HUES64 (cell line): ENCODE measurements at regions not wholly inside any gene's neighbourhood (a gene's known extent, or its start where the extent isn't known, plus 50 kb on each side); places are given as distances from the start of the nearest gene placed in this dataset.
A peak's percentile ranks its signal among the peaks of the same experiment; 100 is the strongest.
"Not testable (repeated sequence)": the region's sequence is repeated elsewhere in the genome, so short reads cannot be mapped to it uniquely, and the experiment has no call there.

Experiments
- H3K27ac ChIP-seq: 2 replicates; pipeline ENCODE4 v1.7.0; 2013; ENCODE audit warnings: low read depth, low read length, inconsistent platforms
- H3K27me3 ChIP-seq: 2 replicates; pipeline ENCODE4 v1.6.1; 2013; ENCODE audit warnings: mild to moderate bottlenecking, low read length; ENCODE audit not compliant: insufficient read depth
- H3K36me3 ChIP-seq: 2 replicates; pipeline ENCODE4 v1.6.1; 2013; ENCODE audit warnings: mild to moderate bottlenecking, low read length; ENCODE audit not compliant: insufficient read depth
- H3K4me1 ChIP-seq: 2 replicates; pipeline ENCODE4 v1.6.1; 2013; ENCODE audit warnings: mild to moderate bottlenecking, low read length, moderate library complexity; ENCODE audit not compliant: insufficient read depth
- H3K4me3 ChIP-seq: 2 replicates; pipeline ENCODE4 v1.5.1; 2013; ENCODE audit warnings: mild to moderate bottlenecking, low read length, moderate library complexity
- H3K9ac ChIP-seq: 2 replicates; pipeline ENCODE4 v1.6.1; 2013; ENCODE audit warnings: mild to moderate bottlenecking, low read depth, low read length
- H3K9me3 ChIP-seq: 2 replicates; pipeline ENCODE4 v1.6.1; 2013; ENCODE audit warnings: low read depth, low read length; ENCODE audit not compliant: insufficient read depth
- WGBS: fragments of 150-250, 120-280 bp; methylation state at CpG from one replicate; pipeline ENCODE4 v1.1.7; 2013; ENCODE audit warnings: missing lambda C conversion rate; 5-methylcytosine and 5-hydroxymethylcytosine counted together

DNA sequence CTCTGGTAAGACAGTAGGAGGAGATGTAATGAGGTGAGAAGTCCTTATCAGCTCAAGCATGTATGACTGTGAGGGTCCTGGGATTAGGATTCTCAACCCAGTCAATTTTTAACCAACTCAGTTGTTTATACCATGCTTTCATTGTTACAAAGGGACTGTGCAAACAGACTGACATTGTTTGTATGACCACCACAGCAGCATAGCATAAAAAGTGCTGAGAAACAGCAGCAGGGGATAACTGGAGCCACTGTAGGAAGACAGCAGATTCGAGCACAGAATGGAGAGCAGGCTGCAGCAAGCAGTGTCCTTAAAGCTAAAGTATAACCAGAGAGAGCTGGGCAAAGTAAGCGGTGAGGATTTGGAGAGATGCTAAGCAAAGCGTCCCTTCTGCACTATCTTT lies 829.5 kb downstream of the REEP3 start:
- Histone ChIP-seq H3K9me3 (no peaks in the 10 kb centered on the region), H3K9ac (no peak overlapping the region), H3K36me3 (no peaks in the 10 kb centered on the region), H3K4me1 (peaks cover 8% of the 10 kb centered on the region), H3K27me3 (no peaks in the 10 kb centered on the region), H3K4me3 (no peak overlapping the region), H3K27ac (peak overlapping the region; percentile 18; the same call in 1 of the 2 replicates)
- WGBS = 84% methylated on average over 3 of the region's 3 CpGs

DNA sequence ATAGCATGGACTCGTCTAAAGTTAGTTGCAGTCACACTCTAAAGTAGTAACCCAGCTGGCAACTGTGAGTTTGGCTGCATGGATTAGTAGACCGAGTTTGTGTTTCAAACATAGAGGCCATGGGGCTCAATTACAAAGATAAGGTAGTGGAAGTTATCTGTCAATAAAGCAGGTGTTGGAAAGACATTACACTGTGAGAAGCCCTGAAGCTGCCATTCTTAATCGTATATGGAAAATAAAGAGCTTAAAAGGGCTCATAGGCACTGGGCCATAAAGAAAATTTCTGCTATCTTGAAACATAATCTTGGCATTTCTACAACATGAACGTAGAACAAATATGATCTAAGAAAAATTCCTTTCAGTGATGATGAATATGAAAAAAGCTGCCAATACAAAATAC lies 837.7 kb downstream of the REEP3 start:
- H3K36me3 ChIP-seq = no peaks in the 10 kb centered on the region; the same call in 1 of the 2 replicates
- no peak overlapping the region for H3K27ac ChIP-seq
- no peak overlapping the region for H3K4me3 ChIP-seq
- H3K9me3 ChIP-seq = peaks cover 27% of the 10 kb centered on the region
- H3K4me1 ChIP-seq = peaks cover 4% of the 10 kb centered on the region; the same call in 1 of the 2 replicates
- no peaks in the 10 kb centered on the region for H3K27me3 ChIP-seq
- 91% methylated on average over 3 of the region's 4 CpGs for WGBS
- no peak overlapping the region for H3K9ac ChIP-seq

DNA sequence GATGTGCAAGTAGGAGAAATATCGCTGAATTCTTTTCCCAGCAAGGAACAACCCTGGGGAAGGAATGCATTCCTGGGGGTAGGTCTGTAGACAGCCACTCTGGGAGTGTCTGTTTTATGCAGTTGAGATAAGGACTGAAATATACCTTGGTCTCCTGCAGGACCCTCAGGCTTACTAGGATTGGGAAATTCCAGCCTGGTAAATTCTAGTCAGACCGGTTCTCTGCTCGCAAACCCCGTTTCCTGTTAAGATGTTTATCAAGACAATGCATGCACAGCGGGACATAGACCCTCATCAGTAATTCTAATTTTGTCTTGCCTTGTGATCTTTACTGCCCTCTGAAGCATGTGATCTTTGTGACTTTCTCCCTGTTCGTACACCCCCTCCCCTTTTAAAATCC lies 839.0 kb downstream of the REEP3 start:
- 91% methylated on average over 6 of the region's 6 CpGs for WGBS
- H3K27me3 ChIP-seq, H3K4me3 ChIP-seq, H3K27ac ChIP-seq, H3K4me1 ChIP-seq, H3K9ac ChIP-seq, H3K36me3 ChIP-seq: not testable (repeated sequence)
- peaks cover 27% of the 10 kb centered on the region for H3K9me3 ChIP-seq

DNA sequence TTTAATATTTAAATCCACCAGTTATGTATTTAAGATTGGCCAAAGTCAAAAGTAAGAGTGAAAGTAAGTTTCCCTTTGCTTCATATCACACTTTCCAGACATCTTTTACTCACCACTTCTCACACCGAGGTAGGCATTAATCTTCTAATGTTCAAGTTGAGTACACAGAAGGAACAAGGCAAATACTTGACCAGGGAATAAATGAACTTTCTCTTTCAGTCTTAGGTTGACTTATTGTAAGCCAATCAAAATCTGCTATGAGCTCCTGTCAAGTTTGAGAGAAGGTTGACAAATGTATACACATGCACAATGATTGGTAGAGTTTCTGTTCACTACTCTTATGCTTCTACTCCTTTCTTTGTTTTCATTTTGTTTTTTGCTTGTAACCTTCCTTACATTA lies 842.5 kb downstream of the REEP3 start:
- Histone ChIP-seq H3K27ac (no peak overlapping the region), H3K9ac (no peak overlapping the region), H3K4me3 (no peak overlapping the region), H3K36me3 (no peaks in the 10 kb centered on the region; the same call in 1 of the 2 replicates), H3K4me1 (peaks cover 14% of the 10 kb centered on the region), H3K27me3 (no peaks in the 10 kb centered on the region), H3K9me3 (peaks cover 27% of the 10 kb centered on the region)
- WGBS = 100% methylated on average over 1 of the region's 1 CpG

DNA sequence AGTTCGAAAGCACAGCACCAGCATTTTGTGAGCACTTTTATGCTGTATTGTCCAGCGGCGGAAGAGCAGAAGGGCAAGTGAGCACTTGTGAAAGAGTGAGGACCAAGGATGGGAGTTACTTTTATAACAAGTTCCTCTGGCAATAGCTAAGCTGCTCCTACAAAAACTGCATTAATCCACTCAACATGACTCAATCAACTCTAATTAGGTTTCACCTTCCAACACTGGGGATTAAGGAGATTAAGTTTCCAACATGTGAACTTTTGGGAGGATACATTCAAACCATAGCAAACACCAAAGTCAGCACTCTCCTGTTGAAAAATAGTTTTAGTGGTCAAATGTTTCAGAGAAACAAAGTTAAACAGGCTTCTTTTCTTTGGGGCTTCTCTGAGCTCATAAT lies 844.5 kb downstream of the REEP3 start:
- Histone ChIP-seq H3K9me3 (peaks cover 13% of the 10 kb centered on the region), H3K9ac (no peak overlapping the region), H3K27me3 (no peaks in the 10 kb centered on the region), H3K36me3 (no peaks in the 10 kb centered on the region), H3K4me1 (peaks cover 14% of the 10 kb centered on the region), H3K27ac (peak overlapping the region; percentile 29; the same call in 1 of the 2 replicates), H3K4me3 (no peak overlapping the region)
- WGBS = 96% methylated on average over 3 of the region's 3 CpGs

DNA sequence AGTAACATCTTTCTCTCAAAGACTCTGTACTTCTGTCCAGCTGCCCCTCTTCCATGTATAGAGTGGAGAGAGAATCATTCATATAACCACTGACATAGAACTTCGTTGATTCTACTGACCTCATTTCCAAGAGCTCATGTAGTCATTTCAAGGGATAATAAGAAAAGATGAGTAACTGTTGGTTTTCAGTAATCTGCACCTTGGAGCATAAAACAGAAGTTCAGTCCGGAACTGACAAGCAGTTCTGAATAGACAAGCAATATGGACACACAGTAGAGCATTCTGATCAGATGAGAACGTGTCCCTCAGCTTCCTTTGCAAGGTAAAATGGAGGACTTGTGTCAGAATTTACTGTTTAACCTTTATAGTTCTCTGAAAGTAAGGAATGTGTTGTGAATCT lies 847.1 kb downstream of the REEP3 start:
- Histone ChIP-seq H3K36me3 (no peaks in the 10 kb centered on the region), H3K9ac (no peak overlapping the region), H3K4me1 (peaks cover 14% of the 10 kb centered on the region), H3K27ac (no peak overlapping the region), H3K27me3 (no peaks in the 10 kb centered on the region), H3K9me3 (no peaks in the 10 kb centered on the region), H3K4me3 (no peak overlapping the region)
- WGBS = 97% methylated on average over 3 of the region's 3 CpGs

DNA sequence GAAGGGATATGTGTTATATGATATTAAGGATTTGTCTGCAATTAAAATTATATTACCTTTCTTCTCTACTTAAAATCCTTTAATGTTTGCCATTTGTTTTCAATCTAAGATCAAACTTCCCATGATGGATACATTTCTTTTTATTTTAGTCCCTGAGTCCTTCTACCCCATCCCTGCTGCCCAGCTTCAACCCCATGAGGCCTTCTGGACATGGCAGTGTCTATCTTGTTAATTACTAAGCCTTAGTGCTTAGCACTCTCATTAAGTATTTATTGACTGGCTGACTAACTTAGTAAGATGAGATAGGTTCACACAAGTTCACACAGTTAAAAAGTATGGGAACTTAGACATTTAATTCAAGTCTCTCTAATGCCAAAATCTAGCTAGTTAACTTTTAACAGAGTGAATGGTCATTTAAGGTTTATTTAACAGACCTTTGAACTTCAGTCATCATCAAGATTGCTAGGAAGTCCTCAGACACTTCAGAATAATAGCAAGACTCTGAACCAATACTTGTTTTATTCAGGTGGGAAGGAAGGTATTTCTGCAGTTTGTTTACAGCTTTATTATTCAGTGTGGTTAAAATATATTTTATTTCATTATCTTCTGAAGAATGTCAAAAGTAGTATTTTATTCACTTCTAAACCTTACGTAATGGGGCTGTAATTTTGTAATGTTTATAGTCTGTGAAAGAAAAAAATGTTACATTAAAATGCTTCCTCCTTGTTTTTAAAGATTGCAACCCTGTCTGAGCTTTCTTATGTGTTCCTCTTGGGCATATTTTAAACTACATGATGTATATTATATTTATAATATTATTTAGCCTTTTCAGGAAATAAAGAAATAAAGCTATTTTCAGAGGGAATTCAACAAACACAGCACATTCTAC lies 848.9 kb downstream of the REEP3 start:
- H3K9ac ChIP-seq = no peak overlapping the region
- no peak overlapping the region for H3K27ac ChIP-seq
- H3K9me3 ChIP-seq = no peaks in the 10 kb centered on the region
- H3K27me3 ChIP-seq = no peaks in the 10 kb centered on the region
- no peak overlapping the region for H3K4me3 ChIP-seq
- WGBS = no CpG with 5 or more reads among the region's 1 CpG
- H3K36me3 ChIP-seq = no peaks in the 10 kb centered on the region
- peaks cover 14% of the 10 kb centered on the region for H3K4me1 ChIP-seq

DNA sequence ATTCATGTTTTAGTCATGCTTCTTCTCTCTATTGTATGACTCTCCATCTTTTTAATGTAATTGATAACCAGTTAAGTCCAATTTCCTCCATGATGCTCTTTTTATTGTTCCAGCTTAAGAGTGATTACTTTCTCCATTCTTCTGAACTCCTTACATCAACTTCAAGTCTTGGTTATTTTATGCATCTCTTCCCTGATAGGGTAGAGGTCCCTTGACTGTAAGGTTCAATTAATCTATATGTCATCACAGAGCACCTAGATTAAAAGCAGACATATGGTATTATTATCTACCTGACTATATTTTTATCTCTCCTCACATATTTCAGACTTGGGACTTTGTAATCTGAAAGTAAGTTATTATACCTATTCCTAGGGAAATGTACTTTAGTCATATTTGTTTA lies 853.1 kb downstream of the REEP3 start:
- no peak overlapping the region for H3K27ac ChIP-seq
- no peaks in the 10 kb centered on the region for H3K4me1 ChIP-seq
- no peak overlapping the region for H3K4me3 ChIP-seq
- no peaks in the 10 kb centered on the region for H3K27me3 ChIP-seq
- no peaks in the 10 kb centered on the region for H3K9me3 ChIP-seq
- H3K9ac ChIP-seq = no peak overlapping the region
- H3K36me3 ChIP-seq = no peaks in the 10 kb centered on the region

DNA sequence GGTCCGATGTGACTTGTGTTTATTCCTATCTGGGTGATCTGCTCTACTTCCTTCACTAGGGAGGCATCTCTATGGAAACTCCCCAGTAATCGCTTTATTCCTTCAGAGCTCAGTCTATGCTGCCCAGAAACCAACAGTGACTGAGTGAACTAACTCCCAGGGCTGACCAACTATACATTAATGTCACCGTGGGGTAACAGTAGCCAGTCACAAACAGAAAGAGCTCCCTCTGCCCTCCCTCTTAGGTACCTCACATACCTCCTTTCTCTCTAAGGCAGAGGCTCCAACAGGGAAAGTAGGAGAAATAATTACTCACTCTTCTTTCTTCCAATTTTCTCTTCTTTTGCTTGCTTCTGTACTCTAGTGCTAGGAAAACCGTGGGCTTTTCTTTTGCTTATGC lies 855.0 kb downstream of the REEP3 start:
- Histone ChIP-seq H3K4me1 (no peaks in the 10 kb centered on the region), H3K9me3 (no peaks in the 10 kb centered on the region), H3K9ac (no peak overlapping the region), H3K27ac (no peak overlapping the region), H3K36me3 (no peaks in the 10 kb centered on the region), H3K4me3 (no peak overlapping the region), H3K27me3 (no peaks in the 10 kb centered on the region)
- WGBS = 77% methylated on average over 4 of the region's 4 CpGs

DNA sequence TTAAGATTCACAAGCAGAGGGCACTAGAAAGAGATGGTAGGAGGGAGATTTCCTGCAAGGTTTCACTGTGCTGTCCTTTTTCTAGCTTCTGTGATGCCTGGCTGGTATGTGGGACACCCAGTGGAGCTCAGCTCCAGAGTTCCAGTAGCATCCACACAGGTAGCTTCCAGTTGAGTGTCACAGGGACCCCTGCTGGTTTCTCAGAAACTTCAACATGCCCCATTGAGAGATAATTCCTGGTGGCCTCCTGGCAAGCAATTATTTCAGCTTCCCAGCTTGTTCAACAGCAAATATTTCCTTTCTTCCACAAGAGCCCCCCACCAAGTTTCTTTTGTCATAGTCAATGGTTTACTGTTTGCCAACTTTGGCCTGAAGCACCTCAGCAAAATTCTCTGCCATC lies 858.7 kb downstream of the REEP3 start:
- H3K4me1 ChIP-seq = no peaks in the 10 kb centered on the region
- no peak overlapping the region for H3K9ac ChIP-seq
- H3K9me3 ChIP-seq = peaks cover 9% of the 10 kb centered on the region; the same call in 1 of the 2 replicates
- H3K27me3 ChIP-seq = no peaks in the 10 kb centered on the region
- no peak overlapping the region; the same call in 1 of the 2 replicates for H3K27ac ChIP-seq
- H3K36me3 ChIP-seq = no peaks in the 10 kb centered on the region
- H3K4me3 ChIP-seq = no peak overlapping the region

DNA sequence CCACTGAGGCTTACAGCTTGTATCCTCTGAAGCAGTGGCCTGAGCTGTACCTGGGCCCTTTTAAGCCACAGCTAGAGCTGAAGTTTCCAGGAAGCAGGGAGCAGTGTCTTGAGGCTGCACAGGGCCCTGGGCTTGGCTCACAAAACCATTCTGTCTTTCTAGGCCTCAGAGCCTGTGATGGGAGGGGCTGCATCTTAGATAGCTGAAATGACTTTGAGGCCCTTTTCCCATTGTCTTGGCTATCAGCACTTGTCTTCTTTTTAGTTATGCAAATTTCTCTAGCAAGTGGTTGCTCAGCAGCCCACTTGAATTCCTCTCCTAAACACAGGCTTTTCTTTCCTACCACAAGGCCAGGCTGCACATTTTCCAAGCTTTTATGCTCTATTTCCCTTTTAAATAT lies 864.2 kb downstream of the REEP3 start:
- Histone ChIP-seq H3K27me3 (no peaks in the 10 kb centered on the region), H3K4me1 (peaks cover 6% of the 10 kb centered on the region; the same call in 1 of the 2 replicates), H3K27ac (peak overlapping the region; percentile 89), H3K9ac (peak overlapping the region; percentile 32; the same call in 1 of the 2 replicates), H3K4me3 (no peak overlapping the region), H3K9me3 (peaks cover 9% of the 10 kb centered on the region; the same call in 1 of the 2 replicates), H3K36me3 (no peaks in the 10 kb centered on the region)
